ENCODE measurements at regions not wholly inside any gene's neighbourhood (a gene's known extent, or its start where the extent isn't known, plus 50 kb on each side); places are given as distances from the start of the nearest gene placed in this dataset.

- TF ChIP-seq CTCF (IDR thresholded peaks at IDR 0.05) (no peak), POLR2A (IDR thresholded peaks at IDR 0.05) (no peak)
These were observed 490.9 kb downstream of the OCA2 start for GRCh38 chr15:27608248-27608647.
